ENCODE measurements at regions not wholly inside any gene's neighbourhood (a gene's known extent, or its start where the extent isn't known, plus 50 kb on each side); places are given as distances from the start of the nearest gene placed in this dataset.
A peak's percentile ranks its signal among the peaks of the same experiment; 100 is the strongest.

- no peak for DNase-seq (ENCODE audit: low read depth)
These were observed 501.3 kb downstream of the EFNB2 start for GRCh38 chr13:106034201-106034600.

- no peak for DNase-seq (ENCODE audit: low read depth)
These were observed 501.8 kb downstream of the EFNB2 start for GRCh38 chr13:106033659-106034058.

GRCh38 chr13:106032441-106032840, 503.0 kb downstream of the EFNB2 start:
- no peak for DNase-seq (ENCODE audit: low read depth)

GRCh38 chr13:106029676-106030290, 505.7 kb downstream of the EFNB2 start:
- DNase-seq (ENCODE audit: low read depth), result no peak

GRCh38 chr13:106028911-106029310, 506.6 kb downstream of the EFNB2 start:
- peak; percentile 31 for DNase-seq (ENCODE audit: low read depth)

- no peak for DNase-seq (ENCODE audit: low read depth)
These were observed 523.9 kb downstream of the EFNB2 start for GRCh38 chr13:106011600-106011999.

GRCh38 chr13:106010836-106011235, 524.6 kb downstream of the EFNB2 start:
- no peak for DNase-seq (ENCODE audit: low read depth)

GRCh38 chr13:106008540-106008939, 526.9 kb downstream of the EFNB2 start:
- no peak for DNase-seq (ENCODE audit: low read depth)

GRCh38 chr13:106007156-106007555, 528.3 kb downstream of the EFNB2 start:
- no peak for DNase-seq (ENCODE audit: low read depth)

- DNase-seq (ENCODE audit: low read depth), result no peak
These were observed 531.8 kb downstream of the EFNB2 start for GRCh38 chr13:106003651-106004050.

GRCh38 chr13:106001443-106001842, 534.0 kb downstream of the EFNB2 start:
- DNase-seq (ENCODE audit: low read depth), result no peak

- no peak for DNase-seq (ENCODE audit: low read depth)
These were observed 537.6 kb downstream of the EFNB2 start for GRCh38 chr13:105997581-105998550.

GRCh38 chr13:105996391-105997025, 539.0 kb downstream of the EFNB2 start:
- DNase-seq (ENCODE audit: low read depth), result no peak

GRCh38 chr13:105994340-105994739, 541.1 kb downstream of the EFNB2 start:
- no peak for DNase-seq (ENCODE audit: low read depth)

- DNase-seq (ENCODE audit: low read depth), result peak; percentile 64
These were observed 543.7 kb downstream of the EFNB2 start for GRCh38 chr13:105991622-105992277.

GRCh38 chr13:105991131-105991530, 544.3 kb downstream of the EFNB2 start:
- no peak for DNase-seq (ENCODE audit: low read depth)

GRCh38 chr13:105990256-105990958, 545.1 kb downstream of the EFNB2 start:
- DNase-seq (ENCODE audit: low read depth), result no peak

- no peak for DNase-seq (ENCODE audit: low read depth)
These were observed 550.8 kb downstream of the EFNB2 start for GRCh38 chr13:105984646-105985045.

- no peak for DNase-seq (ENCODE audit: low read depth)
These were observed 551.2 kb downstream of the EFNB2 start for GRCh38 chr13:105984236-105984635.

GRCh38 chr13:105982219-105982930, 553.1 kb downstream of the EFNB2 start:
- no peak for DNase-seq (ENCODE audit: low read depth)

Measured in GM04503 (cell line).